GM10248 (cell line): ENCODE measurements at regions not wholly inside any gene's neighbourhood (a gene's known extent, or its start where the extent isn't known, plus 50 kb on each side); places are given as distances from the start of the nearest gene placed in this dataset.

ENCODE experiments used
- CTCF ChIA-PET: fragments of 300-600 bp; sonication (Branson Sonifier 250); formaldehyde crosslinking; extraction: SDS; loops from one replicate; lab custom pipeline; 2021; ENCODE audit warnings: antibody characterized with exemption; lab: Yijun Ruan, JAX
- POLR2A ChIA-PET: fragments of 350-650 bp; sonication (Branson Sonifier 250); formaldehyde crosslinking; extraction: SDS; loops from one replicate; lab custom pipeline; 2020; ENCODE audit warnings: antibody characterized with exemption; lab: Yijun Ruan, JAX
- DNase-seq: peaks from one replicate; pipeline ENCODE4 v3.0.0; 2012; ENCODE audit errors: extremely low spot score
- TF ChIP-seq, protein P1 (sequence below): IDR thresholded peaks from 2 replicates; pipeline ENCODE4 v1.5.1; 2012; ENCODE audit warnings: mild to moderate bottlenecking, low read depth; ENCODE audit errors: extremely low read depth, missing control alignments, control extremely low read depth

DNA sequence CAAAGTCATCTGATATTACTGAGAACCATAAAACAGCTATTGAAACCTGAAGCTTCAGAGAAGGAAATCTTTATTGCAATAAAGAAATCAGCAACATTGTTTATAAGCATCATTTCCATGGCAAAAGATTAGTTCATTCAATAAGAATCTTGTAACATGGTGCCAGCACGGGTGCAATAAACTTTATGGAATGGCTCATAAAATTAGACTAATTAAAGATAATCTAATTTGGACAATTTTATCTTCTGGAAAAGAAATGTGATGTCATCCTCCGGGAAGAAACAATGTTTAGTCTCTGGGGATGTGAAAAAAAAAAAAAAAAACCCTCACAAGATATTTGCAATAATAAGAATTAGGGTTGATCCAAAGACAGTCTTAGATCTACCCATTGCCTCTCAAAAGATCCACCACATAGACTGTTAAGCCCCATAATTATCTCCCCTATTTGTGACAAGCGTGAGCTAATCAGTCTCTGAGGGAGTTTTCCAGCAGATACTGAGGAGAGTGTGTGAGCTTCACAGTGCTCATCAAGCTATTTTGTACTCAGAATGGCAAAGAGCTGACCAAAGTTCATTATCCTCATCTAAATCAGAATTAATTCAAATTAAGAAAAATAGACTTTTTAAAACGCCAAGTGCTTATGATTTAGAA is 297.0 kb upstream of the EDNRB start:
- TF ChIP-seq, protein P1, sequence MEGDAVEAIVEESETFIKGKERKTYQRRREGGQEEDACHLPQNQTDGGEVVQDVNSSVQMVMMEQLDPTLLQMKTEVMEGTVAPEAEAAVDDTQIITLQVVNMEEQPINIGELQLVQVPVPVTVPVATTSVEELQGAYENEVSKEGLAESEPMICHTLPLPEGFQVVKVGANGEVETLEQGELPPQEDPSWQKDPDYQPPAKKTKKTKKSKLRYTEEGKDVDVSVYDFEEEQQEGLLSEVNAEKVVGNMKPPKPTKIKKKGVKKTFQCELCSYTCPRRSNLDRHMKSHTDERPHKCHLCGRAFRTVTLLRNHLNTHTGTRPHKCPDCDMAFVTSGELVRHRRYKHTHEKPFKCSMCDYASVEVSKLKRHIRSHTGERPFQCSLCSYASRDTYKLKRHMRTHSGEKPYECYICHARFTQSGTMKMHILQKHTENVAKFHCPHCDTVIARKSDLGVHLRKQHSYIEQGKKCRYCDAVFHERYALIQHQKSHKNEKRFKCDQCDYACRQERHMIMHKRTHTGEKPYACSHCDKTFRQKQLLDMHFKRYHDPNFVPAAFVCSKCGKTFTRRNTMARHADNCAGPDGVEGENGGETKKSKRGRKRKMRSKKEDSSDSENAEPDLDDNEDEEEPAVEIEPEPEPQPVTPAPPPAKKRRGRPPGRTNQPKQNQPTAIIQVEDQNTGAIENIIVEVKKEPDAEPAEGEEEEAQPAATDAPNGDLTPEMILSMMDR, result no peak
- ChIA-PET POLR2A (interaction anchor here (0.7 kb wide), 1 partner anchor 417 kb away, joined by 4 read pairs; no protein-coding TSS in a partner anchor), CTCF (no interaction called here)
- no peak for DNase-seq

DNA sequence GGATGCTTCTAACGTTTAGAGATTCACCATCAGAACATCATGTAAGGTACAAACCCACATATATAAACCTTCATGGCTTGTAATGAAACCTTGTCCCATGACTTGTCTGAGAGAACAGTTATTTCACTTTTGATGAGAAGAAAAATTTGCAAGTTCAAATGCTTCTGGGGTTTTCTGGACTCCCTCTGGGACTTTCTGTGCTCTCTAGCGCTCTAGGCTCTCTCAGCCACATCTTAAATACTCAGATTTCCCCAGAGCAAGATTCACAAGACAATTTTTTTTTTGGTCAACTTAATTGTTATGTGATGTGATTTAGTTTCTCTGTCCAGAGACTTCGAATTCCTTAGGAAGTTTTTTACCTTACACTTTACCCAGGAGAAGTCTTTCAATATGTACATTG is 282.8 kb upstream of the EDNRB start:
- POLR2A ChIA-PET, result no interaction called here
- TF ChIP-seq, protein P1, result no peak
- CTCF ChIA-PET, result interaction anchor here (1.0 to 1.7 kb wide), 7 partner anchors 8 to 80 kb away, joined by 3 to 6 read pairs (median 4); no protein-coding TSS in a partner anchor
- peak; percentile 28 for DNase-seq

DNA sequence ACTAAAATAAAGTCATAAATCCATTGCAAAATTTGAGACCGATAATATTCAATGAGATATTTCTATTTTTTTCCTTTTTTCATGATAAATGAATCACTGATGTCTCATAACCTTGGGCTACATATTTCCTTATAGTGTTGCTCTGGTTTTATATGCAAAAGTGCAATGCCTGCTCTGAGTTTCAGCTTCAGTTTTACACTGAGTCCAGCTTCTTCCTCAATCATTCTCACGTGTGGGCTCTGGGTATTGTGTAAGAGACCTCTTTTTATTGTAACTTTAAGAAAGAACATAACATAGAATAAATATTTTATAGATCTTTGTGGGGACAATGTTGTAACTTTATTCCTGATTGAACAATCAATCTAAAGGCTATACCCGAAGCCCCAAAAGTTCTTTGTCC is 280.2 kb upstream of the EDNRB start:
- TF ChIP-seq, protein P1, result no peak
- no peak for DNase-seq
- CTCF ChIA-PET, result no interaction called here
- POLR2A ChIA-PET, result no interaction called here

DNA sequence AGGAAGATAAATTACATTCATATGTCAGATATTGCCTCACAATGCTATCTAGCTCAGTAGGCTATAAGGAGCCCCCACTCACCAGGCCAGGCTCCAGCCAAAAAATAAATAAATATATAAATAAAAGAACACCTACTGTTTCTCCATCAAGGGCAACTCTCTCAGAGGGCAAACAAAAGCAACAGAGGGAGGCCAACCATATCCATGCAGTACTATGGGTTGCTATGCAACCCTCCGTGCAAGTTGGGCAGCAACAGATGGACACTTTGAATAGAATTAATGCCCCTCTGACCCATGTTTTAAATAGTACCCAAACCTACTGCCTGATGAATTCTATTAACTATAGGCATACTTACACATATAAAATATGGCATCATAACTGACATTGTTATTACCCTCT is 279.8 kb upstream of the EDNRB start:
- TF ChIP-seq, protein P1, result no peak
- DNase-seq, result no peak
- ChIA-PET POLR2A (no interaction called here), CTCF (interaction anchor here (0.7 to 0.8 kb wide), 2 partner anchors 9 to 10 kb away, joined by 3 read pairs; no protein-coding TSS in a partner anchor)

DNA sequence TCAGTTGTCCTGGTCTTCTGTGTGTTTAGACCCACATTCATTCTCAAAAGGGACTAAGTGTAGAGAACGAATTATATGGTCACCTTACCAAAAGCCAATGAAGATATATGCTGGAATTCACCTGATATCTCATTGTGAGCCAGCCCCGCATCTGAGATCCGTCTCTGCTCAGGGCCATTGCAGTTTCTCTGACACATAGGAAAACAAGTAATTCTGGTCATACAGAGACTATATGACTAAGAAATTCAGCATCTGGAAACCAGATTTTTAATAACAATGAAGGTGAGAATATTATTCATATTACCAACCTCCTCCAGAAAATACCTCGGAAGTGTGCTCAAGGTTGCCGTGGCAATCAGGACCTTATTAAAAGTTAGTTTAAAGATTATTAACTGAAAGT is 278.6 kb upstream of the EDNRB start:
- CTCF ChIA-PET, result no interaction called here
- TF ChIP-seq, protein P1, result no peak
- POLR2A ChIA-PET, result no interaction called here
- no peak for DNase-seq

GRCh38 chr13:78194904-78195639 is 276.4 kb upstream of the EDNRB start:
- TF ChIP-seq, protein P1, result no peak
- CTCF ChIA-PET, result no interaction called here
- POLR2A ChIA-PET, result no interaction called here
- no peak for DNase-seq
